SK-N-MC (cell line): ENCODE measurements at regions not wholly inside any gene's neighbourhood (a gene's known extent, or its start where the extent isn't known, plus 50 kb on each side); places are given as distances from the start of the nearest gene placed in this dataset.

Experiments used
- DNase-seq: peaks from one replicate; pipeline ENCODE4 v3.0.0-alpha.2; 2011; ENCODE audit warnings: low read depth, low spot score
- H3K27ac ChIP-seq: fragments of 200-600 bp; sonication (generic); 2 replicates; pipeline ENCODE4 v1.5.1; 2016; ENCODE audit warnings: mixed run types
- H3K36me3 ChIP-seq: fragments of 200-600 bp; sonication (generic); 2 replicates; pipeline ENCODE4 v1.6.1; 2017; ENCODE audit warnings: antibody characterized with exemption, low read length, mixed read lengths; ENCODE audit not compliant: insufficient read depth
- H3K4me3 ChIP-seq: fragments of 200-600 bp; sonication (generic); 2 replicates; pipeline ENCODE4 v1.5.1; 2016
- H3K9ac ChIP-seq: fragments of 200-600 bp; sonication (generic); 2 replicates; pipeline ENCODE4 v1.8.0; 2017; ENCODE audit warnings: mixed run types, mixed read lengths; ENCODE audit not compliant: insufficient read length
- H3K9me3 ChIP-seq: fragments of 200-600 bp; sonication (generic); 2 replicates; pipeline ENCODE4 v1.6.1; 2017; ENCODE audit warnings: low read depth, mild to moderate bottlenecking, antibody characterized with exemption, low read length, moderate library complexity, mixed read lengths
- EZH2 ChIP-seq: fragments of 200-600 bp; sonication (generic); IDR thresholded peaks from one replicate; pipeline ENCODE4 v1.6.1; 2017; ENCODE audit warnings: antibody characterized with exemption
- FOXP2 ChIP-seq: optimal IDR thresholded peaks from 2 replicates; pipeline ENCODE3; 2011; ENCODE audit warnings: mild to moderate bottlenecking, moderate library complexity; ENCODE audit not compliant: insufficient read depth; ENCODE audit errors: extremely low read length, control extremely low read depth
- POLR2AphosphoS5 ChIP-seq: IDR thresholded peaks from 2 replicates; pipeline ENCODE4 v1.6.1; 2012; ENCODE audit warnings: mild to moderate bottlenecking, low read depth, low read length, borderline replicate concordance

- Histone ChIP-seq H3K36me3 (no peaks in the 10 kb centered on the region), H3K9me3 (no peaks in the 10 kb centered on the region), H3K27ac (no peak overlapping the region), H3K9ac (no peak overlapping the region), H3K4me3 (no peak overlapping the region)
- no peak for DNase-seq
- TF ChIP-seq EZH2 (no peak), POLR2AphosphoS5 (no peak), FOXP2 (no peak)
Observed at GRCh38 chr18:7336623-7337022, 105.7 kb downstream of the LRRC30 start.

DNA sequence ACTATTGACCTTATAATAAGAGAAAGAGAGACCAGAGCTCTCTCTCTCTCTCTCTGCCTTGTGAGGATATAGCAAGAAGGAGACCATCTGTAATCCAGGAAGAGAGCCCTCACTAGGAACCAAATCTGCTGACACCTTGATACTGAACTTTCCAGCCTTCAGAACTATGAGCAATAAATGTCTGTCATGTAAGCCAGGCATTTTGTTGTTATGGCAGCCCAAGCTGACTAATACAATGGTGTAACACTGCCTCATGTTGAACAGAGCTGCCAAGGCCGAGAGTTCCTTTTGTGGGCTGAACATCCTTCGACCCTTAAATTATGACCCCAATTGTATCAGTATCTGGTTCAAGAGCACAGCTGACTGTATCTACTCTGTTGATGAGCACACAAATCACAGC is 108.0 kb downstream of the LRRC30 start:
- no peak for DNase-seq
- no peak overlapping the region for H3K4me3 ChIP-seq
- no peaks in the 10 kb centered on the region for H3K9me3 ChIP-seq
- H3K9ac ChIP-seq, result no peak overlapping the region
- no peak for TF ChIP-seq FOXP2
- no peak for TF ChIP-seq POLR2AphosphoS5
- no peak for TF ChIP-seq EZH2
- no peak overlapping the region for H3K27ac ChIP-seq
- no peaks in the 10 kb centered on the region for H3K36me3 ChIP-seq

DNA sequence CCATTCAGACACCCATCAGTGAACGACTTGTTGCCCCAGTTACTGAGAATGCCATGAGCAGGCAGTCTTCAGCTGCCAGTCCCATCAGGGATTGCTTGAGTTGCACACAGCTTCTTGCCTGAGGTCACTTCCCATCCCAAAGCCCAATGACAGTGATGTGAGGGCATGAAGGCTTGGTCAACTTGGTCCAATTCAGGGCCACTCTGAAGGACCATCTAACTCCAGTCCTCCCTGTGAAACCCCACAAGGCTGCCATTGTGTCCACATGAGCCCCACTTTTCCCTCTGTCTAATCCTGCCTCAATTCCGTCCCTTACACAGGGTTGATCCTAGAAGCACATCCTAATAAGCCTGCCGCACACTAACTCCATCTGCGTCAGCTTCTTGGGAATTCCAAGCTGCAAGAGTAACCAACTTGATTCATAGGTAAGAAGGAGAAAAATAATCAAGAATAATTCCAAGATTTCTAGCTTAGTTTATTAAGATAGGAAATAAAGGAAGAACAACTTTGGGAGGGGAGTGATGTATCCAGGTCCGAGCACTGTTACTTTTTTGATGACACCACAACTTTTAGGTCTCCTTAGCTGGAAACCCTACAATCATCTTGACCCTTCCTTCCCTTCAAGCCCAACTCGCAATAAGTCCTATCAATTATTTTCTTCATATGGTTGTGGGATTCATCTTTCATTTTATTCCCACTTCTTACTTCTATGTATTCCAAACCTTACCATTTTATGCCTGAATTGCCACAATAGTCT is 110.9 kb downstream of the LRRC30 start:
- no peak overlapping the region for H3K27ac ChIP-seq
- no peak for TF ChIP-seq EZH2
- TF ChIP-seq FOXP2, result no peak
- TF ChIP-seq POLR2AphosphoS5, result no peak
- H3K9me3 ChIP-seq, result no peaks in the 10 kb centered on the region
- H3K36me3 ChIP-seq, result no peaks in the 10 kb centered on the region
- no peak overlapping the region for H3K9ac ChIP-seq
- H3K4me3 ChIP-seq, result no peak overlapping the region
- no peak for DNase-seq

DNA sequence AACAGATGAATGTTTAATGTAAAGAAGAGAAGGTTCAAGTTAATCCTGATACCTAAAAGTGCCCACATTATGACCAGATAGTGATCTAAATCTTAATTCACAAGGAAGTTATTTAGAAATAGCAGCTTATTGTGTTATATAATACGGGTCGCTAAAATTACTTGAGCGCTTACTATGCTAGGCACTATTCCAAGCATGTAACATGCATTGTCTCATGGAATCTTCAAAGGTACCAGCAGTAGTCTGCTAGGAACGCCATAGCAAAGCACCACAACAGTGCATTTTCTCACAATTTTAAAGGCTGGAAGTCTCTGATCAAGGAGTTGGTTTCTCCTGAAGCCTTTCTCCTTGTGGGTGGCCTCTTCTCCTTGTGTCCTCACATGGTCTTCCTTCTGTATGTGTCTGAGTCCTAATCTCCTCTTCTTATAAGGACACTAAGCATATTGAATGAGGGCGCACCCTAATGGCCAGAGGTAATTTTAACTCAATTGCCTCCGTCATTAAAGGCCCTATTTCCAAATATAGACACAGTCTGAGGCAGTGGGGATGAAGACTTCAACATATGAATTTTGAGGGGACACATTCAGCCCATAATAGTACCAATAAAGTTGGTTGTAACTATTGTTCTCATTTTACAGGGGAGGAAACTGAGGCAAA is 118.4 kb downstream of the LRRC30 start:
- no peaks in the 10 kb centered on the region for H3K36me3 ChIP-seq
- H3K27ac ChIP-seq, result no peak overlapping the region
- no peaks in the 10 kb centered on the region for H3K9me3 ChIP-seq
- H3K9ac ChIP-seq, result no peak overlapping the region
- no peak for DNase-seq
- H3K4me3 ChIP-seq, result no peak overlapping the region
- TF ChIP-seq EZH2 (no peak), FOXP2 (no peak), POLR2AphosphoS5 (no peak)

DNA sequence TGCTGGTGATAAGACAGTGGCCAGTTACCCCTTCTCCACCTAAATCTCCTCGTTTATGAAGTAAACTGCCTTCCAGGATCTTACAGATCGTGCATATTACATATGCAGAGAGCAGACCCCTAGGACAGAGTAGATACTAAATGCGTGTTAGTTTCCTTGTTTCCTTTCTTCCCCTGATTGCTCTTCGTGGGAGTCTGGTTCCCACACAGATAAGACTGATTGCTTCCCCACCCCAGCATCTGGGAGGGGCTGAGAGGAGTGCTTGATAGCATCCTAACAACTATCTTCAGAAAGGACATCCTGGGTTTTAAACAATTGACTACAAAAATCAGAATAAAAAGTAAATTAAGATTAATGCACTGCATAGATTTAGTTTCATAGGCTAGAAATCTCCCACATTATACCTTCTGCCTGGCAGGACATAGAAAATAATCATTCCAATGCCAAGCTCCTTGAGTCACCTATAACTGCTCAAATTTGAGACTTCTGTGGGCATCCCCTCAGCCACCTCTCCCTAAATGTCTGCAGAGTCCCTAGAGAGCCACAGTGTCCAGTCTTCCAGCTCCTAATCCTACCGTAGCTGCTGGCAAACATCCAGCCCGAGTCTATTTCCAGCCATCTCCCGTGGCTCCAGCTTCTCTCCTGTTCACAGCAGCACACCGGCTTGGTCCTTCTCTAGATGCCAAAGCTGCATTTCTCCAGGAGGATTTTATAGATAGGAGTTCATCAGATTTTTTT is 128.3 kb downstream of the LRRC30 start:
- Histone ChIP-seq H3K9me3 (no peaks in the 10 kb centered on the region), H3K36me3 (no peaks in the 10 kb centered on the region), H3K9ac (no peak overlapping the region), H3K27ac (no peak overlapping the region), H3K4me3 (no peak overlapping the region)
- no peak for DNase-seq
- no peak for TF ChIP-seq POLR2AphosphoS5
- TF ChIP-seq EZH2, result no peak
- no peak for TF ChIP-seq FOXP2

- no peak for TF ChIP-seq EZH2
- no peak for TF ChIP-seq POLR2AphosphoS5
- no peak for TF ChIP-seq FOXP2
- Histone ChIP-seq H3K4me3 (no peak overlapping the region), H3K9ac (no peak overlapping the region), H3K27ac (no peak overlapping the region), H3K36me3 (no peaks in the 10 kb centered on the region), H3K9me3 (no peaks in the 10 kb centered on the region)
- no peak for DNase-seq
Observed at GRCh38 chr18:7360606-7361170, 129.8 kb downstream of the LRRC30 start.

- no peak overlapping the region for H3K4me3 ChIP-seq
- TF ChIP-seq POLR2AphosphoS5 (no peak), FOXP2 (no peak), EZH2 (no peak)
- DNase-seq, result no peak
- H3K27ac ChIP-seq, result no peak overlapping the region
- no peaks in the 10 kb centered on the region for H3K36me3 ChIP-seq
- no peak overlapping the region for H3K9ac ChIP-seq
- no peaks in the 10 kb centered on the region for H3K9me3 ChIP-seq
Observed at GRCh38 chr18:7363338-7363737, 132.4 kb downstream of the LRRC30 start.

GRCh38 chr18:7366597-7366996 is 135.7 kb downstream of the LRRC30 start:
- no peak for TF ChIP-seq EZH2
- TF ChIP-seq POLR2AphosphoS5, result no peak
- no peak for TF ChIP-seq FOXP2
- H3K36me3 ChIP-seq, result no peaks in the 10 kb centered on the region
- H3K9ac ChIP-seq, result no peak overlapping the region
- no peak for DNase-seq
- no peaks in the 10 kb centered on the region for H3K9me3 ChIP-seq
- no peak overlapping the region for H3K27ac ChIP-seq
- no peak overlapping the region for H3K4me3 ChIP-seq
